ENCODE measurements at regions not wholly inside any gene's neighbourhood (a gene's known extent, or its start where the extent isn't known, plus 50 kb on each side); places are given as distances from the start of the nearest gene placed in this dataset.

GRCh38 chr2:187803816-187804215 lies 249.6 kb upstream of the TFPI start:
- TF ChIP-seq CTCF (IDR thresholded peaks at IDR 0.05; ENCODE audit: low read depth, low read length) (no peak), POLR2A (IDR thresholded peaks at IDR 0.05; ENCODE audit: extremely low read depth, insufficient read length) (no peak)

All from NB4 (cell line).